ENCODE measurements at regions not wholly inside any gene's neighbourhood (a gene's known extent, or its start where the extent isn't known, plus 50 kb on each side); places are given as distances from the start of the nearest gene placed in this dataset.

DNA sequence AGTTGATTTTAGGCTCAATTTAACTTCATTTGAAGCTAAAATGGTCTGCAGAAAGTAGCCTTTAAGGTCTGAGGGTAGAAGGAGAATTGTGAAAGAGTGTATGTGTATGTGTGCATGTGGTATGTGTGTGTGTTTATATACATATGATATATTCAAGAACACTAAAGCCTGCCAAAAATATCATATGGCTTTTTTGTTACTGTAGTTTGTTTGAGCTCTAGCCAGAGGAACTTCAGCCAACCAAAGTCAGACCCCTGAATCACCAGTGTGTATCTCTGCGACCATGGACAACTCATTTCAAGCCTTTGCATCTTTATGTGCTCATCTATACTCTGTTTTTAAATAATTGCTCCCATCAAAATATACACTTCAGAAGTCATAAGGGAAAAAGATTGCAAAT lies 58.4 kb upstream of the HDAC9 start:
- TF ChIP-seq, protein P1, sequence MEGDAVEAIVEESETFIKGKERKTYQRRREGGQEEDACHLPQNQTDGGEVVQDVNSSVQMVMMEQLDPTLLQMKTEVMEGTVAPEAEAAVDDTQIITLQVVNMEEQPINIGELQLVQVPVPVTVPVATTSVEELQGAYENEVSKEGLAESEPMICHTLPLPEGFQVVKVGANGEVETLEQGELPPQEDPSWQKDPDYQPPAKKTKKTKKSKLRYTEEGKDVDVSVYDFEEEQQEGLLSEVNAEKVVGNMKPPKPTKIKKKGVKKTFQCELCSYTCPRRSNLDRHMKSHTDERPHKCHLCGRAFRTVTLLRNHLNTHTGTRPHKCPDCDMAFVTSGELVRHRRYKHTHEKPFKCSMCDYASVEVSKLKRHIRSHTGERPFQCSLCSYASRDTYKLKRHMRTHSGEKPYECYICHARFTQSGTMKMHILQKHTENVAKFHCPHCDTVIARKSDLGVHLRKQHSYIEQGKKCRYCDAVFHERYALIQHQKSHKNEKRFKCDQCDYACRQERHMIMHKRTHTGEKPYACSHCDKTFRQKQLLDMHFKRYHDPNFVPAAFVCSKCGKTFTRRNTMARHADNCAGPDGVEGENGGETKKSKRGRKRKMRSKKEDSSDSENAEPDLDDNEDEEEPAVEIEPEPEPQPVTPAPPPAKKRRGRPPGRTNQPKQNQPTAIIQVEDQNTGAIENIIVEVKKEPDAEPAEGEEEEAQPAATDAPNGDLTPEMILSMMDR (IDR thresholded peaks at IDR 0.05; ENCODE audit: extremely low read depth, missing control alignments): no peak
- DNase-seq (ENCODE audit: low spot score): no peak

DNA sequence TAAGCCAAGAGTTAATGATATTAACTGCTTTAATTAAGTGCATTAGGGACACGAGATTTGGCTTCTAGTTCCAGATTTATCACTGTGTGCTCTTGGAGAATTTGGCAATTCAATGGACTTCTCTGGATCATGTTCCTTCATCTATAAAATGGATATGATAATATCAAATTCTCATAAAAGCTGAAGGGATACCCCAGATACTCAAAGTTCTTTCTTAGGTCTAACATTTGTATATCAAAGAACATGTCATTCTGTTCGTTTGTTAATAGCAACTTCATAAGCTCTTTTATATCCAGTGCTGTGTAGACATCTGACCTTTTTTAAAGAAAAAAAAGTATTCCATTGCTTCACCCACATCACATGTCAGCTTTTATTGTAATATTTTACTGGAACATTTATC lies 54.6 kb upstream of the HDAC9 start:
- DNase-seq (ENCODE audit: low spot score): no peak
- TF ChIP-seq, protein P1 (IDR thresholded peaks at IDR 0.05; ENCODE audit: extremely low read depth, missing control alignments): no peak

DNA sequence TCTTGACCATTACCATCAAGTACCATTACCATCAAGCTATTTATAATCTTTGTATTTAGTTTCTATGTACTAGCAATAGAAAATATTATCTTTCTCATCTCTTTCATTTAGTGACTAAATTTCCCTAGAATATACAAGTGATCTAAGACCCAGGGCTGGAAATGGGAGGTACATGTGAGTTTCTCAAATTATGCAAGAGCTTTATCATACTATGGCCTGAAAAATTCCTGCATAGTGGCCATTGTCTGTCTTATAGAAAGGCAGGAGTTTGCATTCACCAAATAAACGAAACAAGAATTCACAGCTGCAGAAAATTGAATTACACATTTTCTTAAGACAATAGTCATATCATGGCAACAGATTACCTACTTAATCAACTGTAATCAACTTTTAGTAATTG lies 50.7 kb upstream of the HDAC9 start:
- TF ChIP-seq, protein P1 (IDR thresholded peaks at IDR 0.05; ENCODE audit: extremely low read depth, missing control alignments): no peak
- no peak for DNase-seq (ENCODE audit: low spot score)

DNA sequence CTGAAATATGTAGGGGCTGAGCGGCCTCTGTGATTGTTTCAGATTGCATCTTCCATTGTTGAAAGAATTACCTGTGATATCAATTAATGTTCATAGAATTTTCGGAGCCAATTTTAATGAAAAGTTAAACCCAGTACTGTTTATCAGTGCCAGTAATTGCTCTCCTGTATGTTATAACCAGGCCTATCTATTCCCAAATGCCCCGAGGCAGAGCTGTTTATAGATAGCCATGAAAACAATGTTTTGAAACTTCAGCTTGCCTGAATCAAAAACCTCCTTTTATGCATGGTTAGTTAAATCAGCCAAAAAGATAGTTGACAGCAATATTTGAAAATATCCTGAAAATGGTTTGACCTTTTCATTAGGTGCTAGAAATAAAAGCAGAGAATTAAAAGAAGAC lies 50.1 kb upstream of the HDAC9 start:
- TF ChIP-seq, protein P1 (IDR thresholded peaks at IDR 0.05; ENCODE audit: extremely low read depth, missing control alignments): no peak
- no peak for DNase-seq (ENCODE audit: low spot score)
